H9 (cell line): ENCODE measurements at regions not wholly inside any gene's neighbourhood (a gene's known extent, or its start where the extent isn't known, plus 50 kb on each side); places are given as distances from the start of the nearest gene placed in this dataset.

ENCODE experiments used
- DNase-seq: peaks from one replicate; pipeline ENCODE4 v3.0.0-alpha.2; 2017
- H2AFZ ChIP-seq: one replicate; pipeline ENCODE4 v1.6.1; 2013; ENCODE audit warnings: mild to moderate bottlenecking, low read length, control low read depth, moderate library complexity
- H2AK5ac ChIP-seq: 2 replicates; pipeline ENCODE4 v1.6.1; 2013; ENCODE audit warnings: low read length, control low read depth, mixed read lengths; ENCODE audit not compliant: insufficient read length
- H2BK120ac ChIP-seq: one replicate; pipeline ENCODE4 v1.6.1; 2013; ENCODE audit warnings: low read depth, mild to moderate bottlenecking, low read length, control low read depth, inconsistent platforms; ENCODE audit not compliant: poor library complexity, severe bottlenecking
- H2BK12ac ChIP-seq: 2 replicates; pipeline ENCODE4 v1.6.1; 2013; ENCODE audit warnings: low read length, control low read depth, mixed read lengths, low read depth; ENCODE audit not compliant: insufficient read length
- H2BK15ac ChIP-seq: 2 replicates; pipeline ENCODE4 v1.6.1; 2013; ENCODE audit warnings: low read depth, low read length, control low read depth
- H2BK20ac ChIP-seq: one replicate; pipeline ENCODE4 v1.6.1; 2013; ENCODE audit warnings: low read depth, mild to moderate bottlenecking, low read length, control low read depth, inconsistent platforms; ENCODE audit not compliant: poor library complexity, severe bottlenecking
- H2BK5ac ChIP-seq: 2 replicates; pipeline ENCODE4 v1.6.1; 2013; ENCODE audit warnings: low read length, control low read depth, mixed read lengths; ENCODE audit not compliant: insufficient read length
- H3K14ac ChIP-seq: 2 replicates; pipeline ENCODE4 v1.6.1; 2013; ENCODE audit warnings: low read length, control low read depth; ENCODE audit not compliant: insufficient read depth
- H3K18ac ChIP-seq: 2 replicates; pipeline ENCODE4 v1.6.1; 2013; ENCODE audit warnings: low read depth, mild to moderate bottlenecking, mixed read lengths, low read length, control low read depth; ENCODE audit not compliant: insufficient read length
- H3K23ac ChIP-seq: 2 replicates; pipeline ENCODE4 v1.6.1; 2013; ENCODE audit warnings: low read length, control low read depth, mixed read lengths, low read depth; ENCODE audit not compliant: insufficient read length
- H3K23me2 ChIP-seq: 2 replicates; pipeline ENCODE4 v1.6.1; 2013; ENCODE audit warnings: low read depth, mild to moderate bottlenecking, mixed read lengths, low read length, control low read depth; ENCODE audit not compliant: insufficient read length, poor library complexity, severe bottlenecking
- H3K27ac ChIP-seq: 2 replicates; pipeline ENCODE4 v1.5.1; 2013; ENCODE audit warnings: low read length, control low read depth, mixed read lengths, low read depth; ENCODE audit not compliant: insufficient read length
- H3K27me3 ChIP-seq: 2 replicates; pipeline ENCODE4 v1.6.1; 2013; ENCODE audit warnings: low read length, control low read depth, inconsistent platforms; ENCODE audit not compliant: insufficient read depth
- H3K4ac ChIP-seq: 2 replicates; pipeline ENCODE4 v1.6.1; 2013; ENCODE audit warnings: low read depth, mild to moderate bottlenecking, control low read depth, inconsistent platforms, low read length, moderate library complexity
- H3K4me1 ChIP-seq: 2 replicates; pipeline ENCODE4 v1.6.1; 2013; ENCODE audit warnings: low read length, control low read depth, inconsistent platforms; ENCODE audit not compliant: insufficient read depth
- H3K4me2 ChIP-seq: 2 replicates; pipeline ENCODE4 v1.6.1; 2013; ENCODE audit warnings: low read length, control low read depth, mixed read lengths; ENCODE audit not compliant: insufficient read length, insufficient read depth
- H3K56ac ChIP-seq: 2 replicates; pipeline ENCODE4 v1.6.1; 2013; ENCODE audit warnings: low read depth, mild to moderate bottlenecking, mixed read lengths, low read length, control low read depth; ENCODE audit not compliant: insufficient read length
- H3K79me1 ChIP-seq: 2 replicates; pipeline ENCODE4 v1.6.1; 2013; ENCODE audit warnings: low read depth, mild to moderate bottlenecking, moderate library complexity, low read length, control low read depth, inconsistent platforms; ENCODE audit not compliant: insufficient read depth, poor library complexity, severe bottlenecking
- H3K79me2 ChIP-seq: 2 replicates; pipeline ENCODE4 v1.6.1; 2013; ENCODE audit warnings: low read length, control low read depth, inconsistent platforms; ENCODE audit not compliant: insufficient read depth
- H3K9ac ChIP-seq: 2 replicates; pipeline ENCODE4 v1.6.1; 2013; ENCODE audit warnings: low read length, control low read depth, mixed read lengths; ENCODE audit not compliant: insufficient read length; ENCODE audit errors: extremely low read depth
- H3K9me3 ChIP-seq: one replicate; pipeline ENCODE4 v1.6.1; 2013; ENCODE audit warnings: low read depth, low read length, inconsistent platforms; ENCODE audit not compliant: control insufficient read depth
- H3T11ph ChIP-seq: one replicate; pipeline ENCODE4 v1.6.1; 2013; ENCODE audit warnings: mild to moderate bottlenecking, low read length, control low read depth, inconsistent platforms
- H4K20me1 ChIP-seq: one replicate; pipeline ENCODE4 v1.6.1; 2013; ENCODE audit not compliant: control insufficient read depth, insufficient read length, insufficient read depth
- H4K5ac ChIP-seq: 2 replicates; pipeline ENCODE4 v1.6.1; 2013; ENCODE audit warnings: low read depth, mild to moderate bottlenecking, mixed read lengths, low read length, control low read depth; ENCODE audit not compliant: insufficient read length
- H4K8ac ChIP-seq: replicated peaks from 2 replicates; pipeline ENCODE4 v1.6.1; 2013; ENCODE audit warnings: low read length, control low read depth, mixed read lengths, low read depth; ENCODE audit not compliant: insufficient read length
- H4K91ac ChIP-seq: 2 replicates; pipeline ENCODE4 v1.6.1; 2013; ENCODE audit warnings: low read depth, mild to moderate bottlenecking, moderate library complexity, mixed read lengths, low read length, control low read depth; ENCODE audit not compliant: insufficient read length
- H3K27ac Mint-ChIP-seq, 3 experiments: 2 replicates in 2 of 3; 3 replicates in 1 of 3; pipeline ENCODE4 v1.8.0; 2020 to 2021; ENCODE audit warnings: mixed read lengths in 3 of 3, mild to moderate bottlenecking in 1 of 3, moderate library complexity in 1 of 3
- H3K27me3 Mint-ChIP-seq: 2 replicates; pipeline ENCODE4 v1.8.0; 2021; ENCODE audit warnings: low read depth, mild to moderate bottlenecking, moderate library complexity, mixed read lengths
- H3K36me3 Mint-ChIP-seq, 3 experiments: 2 replicates in 2 of 3; 3 replicates in 1 of 3; pipeline ENCODE4 v1.8.0; 2020 to 2021; ENCODE audit warnings: low read depth in 3 of 3, mixed read lengths in 3 of 3; ENCODE audit not compliant: insufficient read depth in 1 of 3
- H3K4me1 Mint-ChIP-seq, 2 experiments: 2 replicates each; pipeline ENCODE4 v1.8.0; 2020; ENCODE audit warnings: mixed read lengths in 2 of 2
- H3K4me3 Mint-ChIP-seq, 2 experiments: 2 replicates in 1 of 2; 3 replicates in 1 of 2; pipeline ENCODE4 v1.8.0; 2020 to 2021; ENCODE audit warnings: mild to moderate bottlenecking in 2 of 2, mixed read lengths in 2 of 2, moderate library complexity in 1 of 2
- H3K9me3 Mint-ChIP-seq, 2 experiments: 2 replicates in 1 of 2; 3 replicates in 1 of 2; pipeline ENCODE4 v1.8.0; 2020; ENCODE audit warnings: mild to moderate bottlenecking in 2 of 2, mixed read lengths in 2 of 2, moderate library complexity in 1 of 2
- WGBS: extraction: QIAGEN DNeasy Blood & Tissue Kit; methylation state at CpG from one replicate; pipeline ENCODE4 v1.1.7; 2013; ENCODE audit warnings: missing lambda C conversion rate, low lambda C conversion rate, mixed read lengths; ENCODE audit not compliant: insufficient read length; ENCODE audit errors: extremely low coverage; 5-methylcytosine and 5-hydroxymethylcytosine counted together
- TF ChIP-seq, protein P1 (sequence below): fragments of 200-600 bp; sonication (generic); conservative IDR thresholded peaks from 3 replicates; pipeline ENCODE4 v1.8.0; 2021; ENCODE audit warnings: antibody characterized with exemption, mild to moderate bottlenecking

- Histone ChIP-seq H3K4me1 (no peaks in the 10 kb centered on the region), H3T11ph (no peak overlapping the region), H2BK5ac (no peak overlapping the region), H2AK5ac (no peak overlapping the region), H2BK120ac (no peak overlapping the region), H4K5ac (no peak overlapping the region), H3K79me1 (no peaks in the 10 kb centered on the region), H4K20me1 (no peaks in the 10 kb centered on the region), H3K27me3 (no peaks in the 10 kb centered on the region), H3K9me3 (no peaks in the 10 kb centered on the region), H3K27ac (no peak overlapping the region), H2BK15ac (no peak overlapping the region), H3K4ac (no peak overlapping the region), H3K4me2 (no peak overlapping the region), H3K79me2 (no peaks in the 10 kb centered on the region), H3K18ac (no peak overlapping the region), H4K91ac (no peak overlapping the region), H3K14ac (no peak overlapping the region), H2BK12ac (no peak overlapping the region), H4K8ac (no peak overlapping the region), H3K23ac (no peak overlapping the region), H2AFZ (no peak overlapping the region), H3K9ac (no peak overlapping the region), H2BK20ac (no peak overlapping the region), H3K56ac (no peak overlapping the region), H3K23me2 (no peaks in the 10 kb centered on the region)
- H3K27ac Mint-ChIP-seq = no peak overlapping the region
- H3K4me3 Mint-ChIP-seq = no peak overlapping the region; a peak in 1 of 5 replicates
- peaks cover 8% of the 10 kb centered on the region in 2 experiments for H3K4me1 Mint-ChIP-seq
- H3K9me3 Mint-ChIP-seq = no peaks in the 10 kb centered on the region
- TF ChIP-seq, protein P1, sequence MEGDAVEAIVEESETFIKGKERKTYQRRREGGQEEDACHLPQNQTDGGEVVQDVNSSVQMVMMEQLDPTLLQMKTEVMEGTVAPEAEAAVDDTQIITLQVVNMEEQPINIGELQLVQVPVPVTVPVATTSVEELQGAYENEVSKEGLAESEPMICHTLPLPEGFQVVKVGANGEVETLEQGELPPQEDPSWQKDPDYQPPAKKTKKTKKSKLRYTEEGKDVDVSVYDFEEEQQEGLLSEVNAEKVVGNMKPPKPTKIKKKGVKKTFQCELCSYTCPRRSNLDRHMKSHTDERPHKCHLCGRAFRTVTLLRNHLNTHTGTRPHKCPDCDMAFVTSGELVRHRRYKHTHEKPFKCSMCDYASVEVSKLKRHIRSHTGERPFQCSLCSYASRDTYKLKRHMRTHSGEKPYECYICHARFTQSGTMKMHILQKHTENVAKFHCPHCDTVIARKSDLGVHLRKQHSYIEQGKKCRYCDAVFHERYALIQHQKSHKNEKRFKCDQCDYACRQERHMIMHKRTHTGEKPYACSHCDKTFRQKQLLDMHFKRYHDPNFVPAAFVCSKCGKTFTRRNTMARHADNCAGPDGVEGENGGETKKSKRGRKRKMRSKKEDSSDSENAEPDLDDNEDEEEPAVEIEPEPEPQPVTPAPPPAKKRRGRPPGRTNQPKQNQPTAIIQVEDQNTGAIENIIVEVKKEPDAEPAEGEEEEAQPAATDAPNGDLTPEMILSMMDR = peak; percentile 83
- peak; percentile 41 for DNase-seq
- no CpG with 5 or more reads among the region's 6 CpGs for WGBS
- no peaks in the 10 kb centered on the region for H3K36me3 Mint-ChIP-seq
- no peaks in the 10 kb centered on the region; the same call in 1 of the 2 replicates for H3K27me3 Mint-ChIP-seq
Measured at GRCh38 chr15:93974804-93975481, 256.4 kb upstream of the MCTP2 start.
